GM18520 (cell line): ENCODE measurements at regions not wholly inside any gene's neighbourhood (a gene's known extent, or its start where the extent isn't known, plus 50 kb on each side); places are given as distances from the start of the nearest gene placed in this dataset.
"Not testable (repeated sequence)": the region's sequence is repeated elsewhere in the genome, so short reads cannot be mapped to it uniquely, and the experiment has no call there.

ENCODE experiments used
- ATAC-seq: cut with Tn5 transposase; IDR thresholded peaks from one replicate; pipeline ENCODE4 v1.9.1; 2021; ENCODE audit not compliant: unreplicated experiment

DNA sequence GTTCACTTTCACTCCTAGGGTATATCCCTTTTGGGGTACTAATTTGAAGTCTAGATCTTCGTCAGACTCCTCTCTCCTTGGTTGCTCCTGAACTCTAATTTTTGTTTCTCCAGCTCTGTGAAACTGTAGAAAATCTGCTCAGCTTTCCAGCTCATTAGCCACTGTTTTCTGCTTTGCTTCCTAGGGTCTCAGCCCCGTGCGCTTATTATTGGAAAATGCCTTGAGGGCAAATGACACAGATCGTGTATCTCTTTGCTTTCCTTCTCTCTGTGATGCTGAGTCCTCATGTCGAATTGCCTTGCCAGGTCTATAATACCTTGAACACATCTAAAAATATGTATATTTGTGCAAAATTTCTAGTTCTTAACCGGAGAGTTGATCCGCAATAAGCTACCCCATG, 731.1 kb downstream of the EDEM1 start:
- no peak for ATAC-seq

GRCh38 chr3:5929027-5929426, 741.5 kb downstream of the EDEM1 start:
- ATAC-seq, result no peak

GRCh38 chr3:5944061-5944460, 756.6 kb downstream of the EDEM1 start:
- not testable (repeated sequence) for ATAC-seq

DNA sequence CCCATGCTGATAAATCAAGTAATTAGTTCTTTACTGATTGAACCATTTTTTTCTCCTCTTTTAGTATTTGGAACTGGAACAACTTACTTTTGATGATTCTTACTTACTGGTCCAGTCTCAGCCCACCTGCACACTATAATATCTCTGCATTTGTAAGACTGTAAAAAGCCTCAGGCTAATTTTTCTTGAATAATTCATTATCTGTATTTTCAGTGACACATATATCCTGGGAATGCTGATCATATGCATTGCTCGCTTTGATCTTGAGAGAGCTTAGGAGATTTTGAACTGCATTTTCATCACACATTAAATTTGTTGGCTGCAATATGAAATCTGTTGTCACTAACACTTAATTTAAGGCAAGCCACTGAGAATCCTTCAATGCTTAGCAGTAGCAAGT, 760.6 kb downstream of the EDEM1 start:
- ATAC-seq, result no peak

DNA sequence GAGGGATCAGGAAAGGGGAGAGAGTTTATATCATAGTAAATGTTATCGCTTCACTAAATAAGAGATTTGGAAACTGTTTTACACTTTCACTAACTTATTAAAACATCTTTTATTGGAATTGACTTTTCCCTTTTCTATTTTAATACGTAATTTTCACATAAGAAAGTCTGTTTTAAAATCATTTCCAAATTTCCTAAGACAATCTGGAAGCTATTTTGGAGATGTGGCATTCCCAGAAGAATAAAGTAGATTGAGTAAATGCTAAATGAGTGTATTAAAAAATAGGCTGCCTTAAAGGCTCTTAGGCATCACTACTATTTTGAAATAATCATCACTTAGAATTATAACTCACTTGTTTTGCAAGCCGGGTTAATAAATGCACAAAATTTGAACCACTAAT, 763.5 kb downstream of the EDEM1 start:
- ATAC-seq, result no peak

DNA sequence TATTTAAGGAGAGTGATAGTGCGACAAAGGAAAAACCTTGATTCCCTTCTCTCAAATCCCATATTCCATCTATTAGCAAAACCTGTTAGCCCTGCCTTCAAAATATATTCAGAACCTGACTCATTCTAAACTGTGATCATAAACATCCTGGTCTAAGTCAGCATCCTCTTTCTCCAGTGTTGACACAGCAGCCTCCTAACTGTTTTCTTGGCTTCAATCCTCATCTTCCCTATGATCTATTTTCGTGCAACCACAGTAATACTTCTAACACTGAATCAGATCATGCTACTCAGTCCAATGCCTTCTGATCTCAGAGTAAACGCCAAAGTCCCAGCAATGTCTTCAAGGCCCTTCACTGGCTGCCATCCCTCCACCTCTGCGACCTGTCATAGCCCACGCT, 785.1 kb downstream of the EDEM1 start:
- ATAC-seq, result no peak

- no peak for ATAC-seq
Observed at GRCh38 chr3:5974630-5975322, 787.3 kb downstream of the EDEM1 start.

DNA sequence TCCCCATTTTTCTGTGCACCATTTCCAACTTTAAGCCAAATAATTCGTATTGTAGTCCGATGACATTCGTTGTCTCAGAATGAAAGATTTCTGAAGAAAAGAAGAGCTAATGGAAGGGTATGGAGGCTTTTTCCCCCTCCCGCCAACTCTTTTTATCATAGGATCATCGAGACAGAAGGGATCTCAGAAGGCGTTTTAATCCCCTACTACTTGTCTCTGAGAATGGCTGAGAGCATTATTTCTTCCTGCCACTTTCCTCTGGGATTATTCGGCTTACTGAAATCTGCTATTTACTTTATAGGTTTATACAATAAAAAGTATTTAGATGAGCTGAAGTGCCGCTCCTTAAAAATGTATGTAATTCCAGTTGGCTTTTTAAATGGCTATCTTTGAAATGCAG, 789.8 kb downstream of the EDEM1 start:
- ATAC-seq, result no peak

DNA sequence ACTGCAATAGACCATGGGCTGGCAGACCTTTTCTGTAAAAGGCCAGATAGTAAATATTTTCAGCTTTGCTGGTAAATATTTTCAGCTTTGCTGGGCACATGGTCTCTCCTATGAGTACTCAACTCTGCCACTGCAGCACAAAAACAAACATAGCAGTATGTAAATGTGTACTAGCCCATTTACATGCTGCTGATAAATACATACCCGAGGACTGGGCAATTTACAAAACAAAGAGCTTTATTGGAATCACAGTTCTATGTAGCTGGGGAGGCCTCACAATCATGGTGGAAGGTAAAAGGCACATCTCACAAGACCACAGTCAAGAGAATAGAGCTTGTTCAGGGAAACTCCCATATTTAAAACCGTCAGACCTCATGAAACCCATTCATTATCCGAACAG, 793.0 kb downstream of the EDEM1 start:
- ATAC-seq, result no peak

DNA sequence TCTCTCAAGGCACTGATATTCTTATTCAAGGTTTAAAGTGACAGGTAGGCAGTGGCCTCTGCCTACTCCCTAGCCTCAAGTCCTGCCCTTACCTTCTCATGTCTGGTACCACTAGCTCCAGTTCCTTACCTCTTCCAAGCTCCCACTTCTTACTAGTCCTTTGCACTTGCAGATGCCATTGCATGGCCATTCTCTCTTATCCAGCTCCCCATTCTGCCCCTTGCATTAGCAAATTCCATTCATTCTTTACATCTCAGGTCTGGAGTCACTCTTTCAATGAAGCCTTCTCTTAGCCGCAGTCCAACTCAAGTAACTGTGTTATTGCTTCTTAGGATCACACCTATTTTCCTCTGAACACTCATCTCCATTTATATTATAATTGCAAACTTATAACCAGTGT, 807.1 kb downstream of the EDEM1 start:
- no peak for ATAC-seq

DNA sequence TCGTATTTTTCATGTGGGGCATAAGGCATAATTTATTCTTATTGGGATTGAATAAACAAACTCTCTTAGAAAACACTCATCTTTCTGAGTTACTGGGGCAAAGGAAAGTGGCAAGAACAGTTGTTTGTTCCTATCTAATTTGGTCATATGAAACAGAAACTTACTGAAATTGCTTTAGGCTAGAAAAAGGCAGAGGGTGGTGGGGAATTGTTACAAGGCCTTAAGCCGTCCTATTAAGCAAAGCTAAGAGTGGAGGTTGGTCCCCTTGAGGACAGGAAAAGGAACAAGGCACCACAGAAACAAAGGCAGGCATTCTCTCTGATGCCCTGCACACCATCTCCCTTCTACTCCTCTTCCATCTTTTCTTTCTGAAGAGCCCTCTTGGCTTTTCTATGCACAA, 830.9 kb downstream of the EDEM1 start:
- ATAC-seq, result no peak

- no peak for ATAC-seq
Observed at GRCh38 chr3:6022621-6023020, 835.1 kb downstream of the EDEM1 start.

- ATAC-seq, result no peak
Observed at GRCh38 chr3:6025032-6025431, 835.9 kb upstream of the GRM7 start.

DNA sequence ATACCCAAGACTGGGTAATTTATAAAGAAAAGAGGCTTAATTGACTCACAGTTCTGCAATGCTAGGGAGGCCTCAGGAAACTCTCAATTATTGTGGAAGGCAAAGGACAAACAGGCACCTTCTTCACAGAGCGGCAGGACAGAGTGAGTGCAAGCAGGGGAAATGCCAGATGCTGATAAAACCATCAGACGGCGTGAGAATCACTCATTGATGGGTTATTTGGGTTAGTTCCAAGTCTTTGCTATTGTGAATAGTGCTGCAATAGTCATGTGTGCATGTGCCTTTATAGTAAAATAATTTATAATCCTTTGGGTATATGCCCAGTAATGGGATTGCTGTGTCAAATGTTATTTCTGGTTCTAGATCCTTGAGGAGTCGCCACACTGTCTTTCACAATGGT, 830.3 kb upstream of the GRM7 start:
- not testable (repeated sequence) for ATAC-seq

GRCh38 chr3:6035626-6036025, 825.3 kb upstream of the GRM7 start:
- ATAC-seq, result no peak

DNA sequence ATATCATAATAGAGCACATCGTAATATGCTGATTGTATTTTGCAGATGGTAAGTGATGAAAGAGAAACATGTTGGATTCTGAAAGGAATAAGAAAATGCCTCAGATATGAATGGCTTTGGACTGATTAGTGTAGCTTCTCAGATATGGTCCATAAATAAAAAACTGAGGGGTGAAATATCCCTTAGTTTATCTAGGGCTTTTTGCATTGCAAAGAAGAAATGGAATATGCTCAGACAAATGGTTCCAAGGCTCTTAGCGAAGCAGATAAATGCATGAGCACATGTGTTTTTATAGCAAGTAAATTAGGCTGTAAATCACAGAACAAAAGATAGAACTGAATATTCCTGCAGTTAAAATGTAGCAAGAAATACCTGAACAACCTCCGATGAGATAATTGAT, 820.9 kb upstream of the GRM7 start:
- ATAC-seq, result no peak

GRCh38 chr3:6041894-6042293, 819.0 kb upstream of the GRM7 start:
- no peak for ATAC-seq

- no peak for ATAC-seq
Observed at GRCh38 chr3:6047016-6047415, 813.9 kb upstream of the GRM7 start.

DNA sequence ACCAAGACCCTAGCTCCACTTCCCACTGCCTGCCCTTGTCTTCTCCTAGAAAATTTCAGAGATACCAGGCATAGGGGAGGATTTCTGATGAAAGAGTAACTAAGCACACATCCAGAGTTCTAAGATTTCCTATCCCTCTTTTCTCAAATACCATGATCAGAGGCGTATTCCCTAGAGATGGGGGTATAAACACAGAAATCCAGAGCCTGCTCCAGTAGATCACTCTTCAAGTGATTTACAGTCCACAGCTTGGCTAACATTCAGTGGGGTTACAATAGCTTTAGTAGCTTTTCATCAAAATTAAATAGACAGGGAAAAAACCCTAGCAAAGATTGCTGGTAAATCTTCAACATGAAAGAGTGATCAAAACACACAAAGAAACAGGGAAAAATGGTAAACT, 800.7 kb upstream of the GRM7 start:
- no peak for ATAC-seq

DNA sequence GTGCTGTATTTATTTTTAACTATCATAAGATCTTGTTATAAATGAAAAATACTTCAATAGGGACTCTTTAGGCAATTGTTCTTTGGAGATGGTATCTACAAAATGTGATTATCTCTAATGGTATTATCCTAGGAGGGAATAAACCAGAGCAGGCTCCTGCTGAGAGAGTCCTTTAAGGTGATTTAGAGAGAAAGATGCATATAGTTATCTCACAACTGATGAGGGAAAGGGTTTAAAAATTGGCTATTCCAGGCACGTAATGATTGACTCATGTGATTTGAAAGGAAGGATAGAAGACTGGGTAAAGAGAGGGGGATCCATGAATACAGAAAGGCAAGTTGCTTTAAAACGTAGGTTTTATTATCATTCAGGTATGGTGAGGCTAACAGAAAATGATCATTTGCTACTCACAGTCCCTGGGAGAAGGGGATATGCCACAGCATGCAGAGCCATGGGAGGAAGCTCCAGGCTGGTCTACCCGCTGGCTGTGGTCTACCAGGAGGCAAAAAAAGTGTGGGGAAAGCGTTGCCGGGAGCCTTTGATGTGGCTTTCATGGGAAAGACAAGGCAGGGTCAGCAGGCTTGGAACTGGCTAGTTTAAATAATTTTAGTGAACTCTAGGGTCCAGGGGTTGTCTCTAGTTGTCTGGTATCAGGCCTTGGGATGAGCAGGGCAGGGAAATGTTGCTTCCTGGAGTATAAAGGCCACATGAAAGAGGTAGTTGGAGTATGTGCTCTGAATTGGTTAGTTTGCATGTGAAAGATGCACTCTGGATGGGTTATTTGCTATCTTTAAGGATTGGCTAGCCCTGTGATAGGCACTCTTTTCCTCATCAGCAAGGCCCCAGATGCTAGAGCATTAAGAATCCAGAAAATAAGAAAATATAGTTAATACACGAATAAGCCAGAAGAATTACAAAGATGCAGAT, 798.4 kb upstream of the GRM7 start:
- no peak for ATAC-seq

- no peak for ATAC-seq
Observed at GRCh38 chr3:6066397-6066796, 794.5 kb upstream of the GRM7 start.

- ATAC-seq, result not testable (repeated sequence)
Observed at GRCh38 chr3:6066868-6067578, 793.9 kb upstream of the GRM7 start.
